B cell (primary cell): ENCODE measurements at regions not wholly inside any gene's neighbourhood (a gene's known extent, or its start where the extent isn't known, plus 50 kb on each side); places are given as distances from the start of the nearest gene placed in this dataset.

Experiments used
- ATAC-seq: fragments of 200-7000 bp; cut with Tn5 transposase; one replicate; pipeline ENCODE4 v1.10.0; 2021; ENCODE audit warnings: low read depth, mild to moderate bottlenecking, moderate number of reproducible peaks, moderate library complexity
- CTCF ChIA-PET: fragments of 350-600 bp; sonication (Branson Sonifier 250); formaldehyde crosslinking; loops from one replicate; lab custom pipeline; 2021; ENCODE audit warnings: antibody characterized with exemption, inconsistent platforms; lab: Charles Lee
- POLR2A ChIA-PET: fragments of 350-600 bp; sonication (Branson Sonifier 250); formaldehyde crosslinking; loops from one replicate; lab custom pipeline; 2021; ENCODE audit warnings: antibody characterized with exemption; lab: Charles Lee
- DNase-seq: peaks from one replicate; pipeline ENCODE4 v3.0.0; 2013
- H2AFZ ChIP-seq: 2 replicates; pipeline ENCODE4 v1.6.1; 2012; ENCODE audit warnings: mild to moderate bottlenecking, low read depth, low read length; ENCODE audit not compliant: insufficient read depth, poor library complexity, severe bottlenecking
- H3K27ac ChIP-seq, 2 donors: 1 replicate in 1 of 2; 2 replicates in 1 of 2; pipeline ENCODE4 v1.5.1; 2012 to 2013; ENCODE audit warnings: low read length in 2 of 2, mild to moderate bottlenecking in 2 of 2, moderate library complexity in 1 of 2
- H3K27me3 ChIP-seq, 4 experiments: fragments of 200-600 bp in 1 of 4; sonication (generic) in 1 of 4; replicated peaks in 1 of 4; 1 replicate in 2 of 4; 2 replicates in 2 of 4; pipeline versions ENCODE4 v1.6.1 to v1.7.0; 2013 to 2016; ENCODE audit warnings: low read length in 3 of 4, mild to moderate bottlenecking in 2 of 4, mixed read lengths in 1 of 4, moderate library complexity in 1 of 4; ENCODE audit not compliant: insufficient read depth in 4 of 4, control insufficient read depth in 3 of 4; ENCODE audit errors: control extremely low read depth in 1 of 4
- H3K36me3 ChIP-seq, 2 experiments: replicated peaks in 1 of 2; 1 replicate in 1 of 2; 2 replicates in 1 of 2; pipeline versions ENCODE4 v1.6.1 to v1.7.1; 2013; ENCODE audit warnings: low read length in 1 of 2; ENCODE audit not compliant: insufficient read depth in 2 of 2, control insufficient read depth in 1 of 2; ENCODE audit errors: control extremely low read depth in 1 of 2, extremely low read depth in 1 of 2
- H3K4me1 ChIP-seq, 2 donors: fragments of 200-600 bp in 1 of 2; sonication (generic) in 1 of 2; 1 replicate in 1 of 2; 2 replicates in 1 of 2; pipeline versions ENCODE4 v1.5.1 to v1.6.1; 2013 to 2017; ENCODE audit warnings: low read length in 2 of 2; ENCODE audit not compliant: control insufficient read depth in 2 of 2, insufficient read depth in 2 of 2
- H3K4me2 ChIP-seq: replicated peaks from 2 replicates; pipeline ENCODE3; 2012; ENCODE audit warnings: mild to moderate bottlenecking, low read depth, low read length; ENCODE audit not compliant: poor library complexity, severe bottlenecking
- H3K4me3 ChIP-seq, 5 experiments: fragments of 200-600 bp in 1 of 5; sonication (generic) in 1 of 5; 1 replicate in 3 of 5; 2 replicates in 2 of 5; pipeline versions ENCODE4 v1.5.1 to v1.7.0; 2011 to 2016; ENCODE audit warnings: low read length in 4 of 5, mild to moderate bottlenecking in 4 of 5, low read depth in 2 of 5, control low read depth in 1 of 5, moderate library complexity in 1 of 5; ENCODE audit not compliant: insufficient read depth in 1 of 5; ENCODE audit errors: control extremely low read depth in 1 of 5, extremely low read depth in 1 of 5
- H3K79me2 ChIP-seq: fragments of 200-600 bp; sonication (generic); one replicate; pipeline ENCODE4 v1.6.0; 2016; ENCODE audit warnings: low read length; ENCODE audit not compliant: control insufficient read depth, insufficient read depth
- H3K9ac ChIP-seq: fragments of 200-600 bp; sonication (generic); 2 replicates; pipeline ENCODE4 v1.6.1; 2017; ENCODE audit warnings: mild to moderate bottlenecking, low read length, moderate library complexity
- H3K9me3 ChIP-seq, 3 donors: one replicate each; pipeline versions ENCODE4 v1.6.1 to v1.7.1; 2013; ENCODE audit warnings: low read length in 2 of 3; ENCODE audit not compliant: control insufficient read depth in 2 of 3, insufficient read depth in 1 of 3; ENCODE audit errors: control extremely low read depth in 1 of 3
- H4K20me1 ChIP-seq: 2 replicates; pipeline ENCODE4 v1.6.0; 2012; ENCODE audit warnings: mild to moderate bottlenecking, low read length; ENCODE audit not compliant: insufficient read depth, control insufficient read depth, poor library complexity, severe bottlenecking
- H3K27ac Mint-ChIP-seq: one replicate; pipeline ENCODE4 v1.8.0; 2021; ENCODE audit warnings: mixed read lengths
- H3K27me3 Mint-ChIP-seq: one replicate; pipeline ENCODE4 v1.8.0; 2021; ENCODE audit warnings: mixed read lengths
- H3K4me1 Mint-ChIP-seq: one replicate; pipeline ENCODE4 v1.8.0; 2021; ENCODE audit warnings: mixed read lengths
- H3K4me3 Mint-ChIP-seq: one replicate; pipeline ENCODE4 v1.8.0; 2021; ENCODE audit warnings: mixed read lengths
- H3K9me3 Mint-ChIP-seq: one replicate; pipeline ENCODE4 v1.8.0; 2022; ENCODE audit warnings: mixed read lengths; ENCODE audit not compliant: insufficient read depth
- EZH2 ChIP-seq: IDR thresholded peaks from 2 replicates; pipeline ENCODE4 v1.6.1; 2012; ENCODE audit warnings: borderline replicate concordance, low read depth, mild to moderate bottlenecking, moderate library complexity, low read length; ENCODE audit not compliant: insufficient read depth, poor library complexity, severe bottlenecking
- WGBS: methylation state at CpG from one replicate; pipeline ENCODE4 v1.1.5; 2013; ENCODE audit warnings: missing lambda C conversion rate; ENCODE audit not compliant: insufficient coverage; 5-methylcytosine and 5-hydroxymethylcytosine counted together
- intact Hi-C: fragments of 100-400 bp; cut with micrococcal nuclease; formaldehyde crosslinking; loops from one replicate; pipeline ENCODE4 v1.10.0; 2022
- TF ChIP-seq, protein P1 (sequence below): fragments of 200-600 bp; IDR thresholded peaks from one replicate; pipeline ENCODE4 v1.8.0; 2022; ENCODE audit warnings: antibody characterized with exemption, mild to moderate bottlenecking

DNA sequence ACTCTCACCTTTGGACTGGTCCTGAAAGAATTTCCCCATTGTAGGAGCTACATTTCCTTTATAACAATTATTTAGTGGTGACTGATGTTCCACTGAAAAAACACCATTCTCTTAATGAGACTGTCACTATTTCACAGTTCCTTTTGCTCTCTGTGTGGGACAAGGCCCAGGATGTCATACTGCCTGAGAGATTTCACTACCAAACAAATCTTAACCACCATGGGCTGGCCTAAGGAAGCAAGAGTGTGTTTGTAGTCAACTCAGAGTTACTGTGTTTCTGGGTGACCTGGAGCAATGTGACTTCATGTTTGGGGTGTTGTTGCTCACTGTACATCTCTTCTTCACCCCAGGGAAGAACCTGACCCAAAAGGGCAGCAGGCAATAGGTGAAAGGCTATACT is 50.1 kb upstream of the ZNF608 start:
- no peak for ATAC-seq
- intact Hi-C loops: no loop called here

DNA sequence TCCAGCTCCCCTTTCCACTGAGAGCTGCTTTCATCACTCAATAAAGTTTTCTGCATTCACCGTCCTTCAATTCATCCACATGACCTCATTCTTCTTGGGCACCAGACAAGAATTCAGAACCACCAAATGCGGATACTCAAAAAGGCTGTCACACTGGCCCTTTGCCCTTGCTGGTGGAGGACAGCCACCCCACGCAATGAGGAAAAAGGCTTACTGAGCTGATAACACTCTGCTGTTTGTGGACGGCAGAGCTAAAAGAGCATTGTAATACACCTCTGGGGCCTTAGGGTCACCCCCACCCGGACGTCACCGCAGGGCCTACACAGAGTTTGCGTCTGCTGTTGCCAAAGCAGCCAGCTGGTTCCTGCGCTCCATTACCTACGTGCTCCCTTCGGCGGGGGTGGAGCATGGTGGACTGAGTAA is 51.2 kb upstream of the ZNF608 start:
- H3K4me3 ChIP-seq: no peak overlapping the region
- ChIA-PET POLR2A (no interaction called here), CTCF (interaction anchor here (1.5 kb wide), 1 partner anchor 10 kb away, joined by 3 read pairs; no protein-coding TSS in a partner anchor)
- no peak overlapping the region for H2AFZ ChIP-seq
- no peak overlapping the region for H3K27ac Mint-ChIP-seq
- no peaks in the 10 kb centered on the region for H3K79me2 ChIP-seq
- H3K27me3 Mint-ChIP-seq: no peaks in the 10 kb centered on the region
- H3K9me3 Mint-ChIP-seq: no peaks in the 10 kb centered on the region
- H3K4me3 Mint-ChIP-seq: no peak overlapping the region
- no peaks in the 10 kb centered on the region for H3K9me3 ChIP-seq
- H3K4me1 Mint-ChIP-seq: peaks cover 6% of the 10 kb centered on the region
- no peaks in the 10 kb centered on the region for H3K36me3 ChIP-seq
- H3K4me2 ChIP-seq: no peak overlapping the region
- 99% methylated on average over 12 of the region's 12 CpGs for WGBS
- no peaks in the 10 kb centered on the region for H3K4me1 ChIP-seq
- DNase-seq: no peak
- no peak overlapping the region for H3K9ac ChIP-seq
- intact Hi-C loops: no loop called here
- H3K27me3 ChIP-seq: no peaks in the 10 kb centered on the region
- no peak for ATAC-seq
- TF ChIP-seq, protein P1, sequence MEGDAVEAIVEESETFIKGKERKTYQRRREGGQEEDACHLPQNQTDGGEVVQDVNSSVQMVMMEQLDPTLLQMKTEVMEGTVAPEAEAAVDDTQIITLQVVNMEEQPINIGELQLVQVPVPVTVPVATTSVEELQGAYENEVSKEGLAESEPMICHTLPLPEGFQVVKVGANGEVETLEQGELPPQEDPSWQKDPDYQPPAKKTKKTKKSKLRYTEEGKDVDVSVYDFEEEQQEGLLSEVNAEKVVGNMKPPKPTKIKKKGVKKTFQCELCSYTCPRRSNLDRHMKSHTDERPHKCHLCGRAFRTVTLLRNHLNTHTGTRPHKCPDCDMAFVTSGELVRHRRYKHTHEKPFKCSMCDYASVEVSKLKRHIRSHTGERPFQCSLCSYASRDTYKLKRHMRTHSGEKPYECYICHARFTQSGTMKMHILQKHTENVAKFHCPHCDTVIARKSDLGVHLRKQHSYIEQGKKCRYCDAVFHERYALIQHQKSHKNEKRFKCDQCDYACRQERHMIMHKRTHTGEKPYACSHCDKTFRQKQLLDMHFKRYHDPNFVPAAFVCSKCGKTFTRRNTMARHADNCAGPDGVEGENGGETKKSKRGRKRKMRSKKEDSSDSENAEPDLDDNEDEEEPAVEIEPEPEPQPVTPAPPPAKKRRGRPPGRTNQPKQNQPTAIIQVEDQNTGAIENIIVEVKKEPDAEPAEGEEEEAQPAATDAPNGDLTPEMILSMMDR: no peak
- no peak for TF ChIP-seq EZH2
- no peaks in the 10 kb centered on the region for H4K20me1 ChIP-seq
- no peak overlapping the region for H3K27ac ChIP-seq

More for the DNA sequence above, 50.1 kb upstream of the ZNF608 start:
- no peak for DNase-seq
- ChIA-PET CTCF (no interaction called here), POLR2A (no interaction called here)
- Mint-ChIP-seq H3K27ac (no peak overlapping the region), H3K4me3 (no peak overlapping the region), H3K9me3 (no peaks in the 10 kb centered on the region), H3K4me1 (peaks cover 6% of the 10 kb centered on the region), H3K27me3 (no peaks in the 10 kb centered on the region)
- Histone ChIP-seq H3K27me3 (no peaks in the 10 kb centered on the region), H3K27ac (no peak overlapping the region), H3K79me2 (no peaks in the 10 kb centered on the region), H3K4me3 (no peak overlapping the region), H3K9ac (no peak overlapping the region), H4K20me1 (no peaks in the 10 kb centered on the region), H3K36me3 (no peaks in the 10 kb centered on the region), H2AFZ (no peak overlapping the region), H3K4me2 (no peak overlapping the region), H3K9me3 (peaks cover 0 to 4% (median 0%) of the 10 kb centered on the region in 3 donors), H3K4me1 (no peaks in the 10 kb centered on the region)
- TF ChIP-seq, protein P1: no peak
- no peak for TF ChIP-seq EZH2
